ENCODE measurements at regions not wholly inside any gene's neighbourhood (a gene's known extent, or its start where the extent isn't known, plus 50 kb on each side); places are given as distances from the start of the nearest gene placed in this dataset.
A peak's percentile ranks its signal among the peaks of the same experiment; 100 is the strongest.

DNA sequence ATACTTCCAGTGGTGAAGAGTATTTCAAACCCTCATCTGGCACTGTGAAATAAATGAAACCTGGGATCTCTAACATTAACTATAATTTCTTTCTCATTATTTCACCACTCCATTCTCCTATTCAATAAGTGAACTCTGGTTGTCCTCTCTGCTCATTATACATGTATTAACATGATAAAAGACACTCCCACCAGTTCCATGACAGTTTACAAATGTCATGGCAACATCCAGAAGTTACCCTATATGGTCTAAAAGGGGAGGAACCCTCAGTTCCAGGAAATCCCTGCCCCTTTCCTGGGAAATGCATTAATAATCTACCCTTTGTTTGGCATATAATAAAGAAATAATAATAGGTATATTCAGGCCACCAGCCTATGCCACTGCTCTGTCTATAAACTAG is 62.7 kb upstream of the BRINP3 start:
- H3K36me3 Mint-ChIP-seq (ENCODE audit: insufficient read depth, unreplicated experiment): no peaks in the 10 kb centered on the region
- no TSS peak for BruUV-seq (replicated peaks)
- no peaks in the 10 kb centered on the region for H3K4me1 Mint-ChIP-seq (ENCODE audit: low read depth, unreplicated experiment)
- no peak overlapping the region for H3K27ac Mint-ChIP-seq (ENCODE audit: unreplicated experiment)
- TF ChIP-seq, protein P1, sequence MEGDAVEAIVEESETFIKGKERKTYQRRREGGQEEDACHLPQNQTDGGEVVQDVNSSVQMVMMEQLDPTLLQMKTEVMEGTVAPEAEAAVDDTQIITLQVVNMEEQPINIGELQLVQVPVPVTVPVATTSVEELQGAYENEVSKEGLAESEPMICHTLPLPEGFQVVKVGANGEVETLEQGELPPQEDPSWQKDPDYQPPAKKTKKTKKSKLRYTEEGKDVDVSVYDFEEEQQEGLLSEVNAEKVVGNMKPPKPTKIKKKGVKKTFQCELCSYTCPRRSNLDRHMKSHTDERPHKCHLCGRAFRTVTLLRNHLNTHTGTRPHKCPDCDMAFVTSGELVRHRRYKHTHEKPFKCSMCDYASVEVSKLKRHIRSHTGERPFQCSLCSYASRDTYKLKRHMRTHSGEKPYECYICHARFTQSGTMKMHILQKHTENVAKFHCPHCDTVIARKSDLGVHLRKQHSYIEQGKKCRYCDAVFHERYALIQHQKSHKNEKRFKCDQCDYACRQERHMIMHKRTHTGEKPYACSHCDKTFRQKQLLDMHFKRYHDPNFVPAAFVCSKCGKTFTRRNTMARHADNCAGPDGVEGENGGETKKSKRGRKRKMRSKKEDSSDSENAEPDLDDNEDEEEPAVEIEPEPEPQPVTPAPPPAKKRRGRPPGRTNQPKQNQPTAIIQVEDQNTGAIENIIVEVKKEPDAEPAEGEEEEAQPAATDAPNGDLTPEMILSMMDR (IDR thresholded peaks at IDR 0.05; ENCODE audit: unreplicated experiment): no peak
- CTCF ChIA-PET: no interaction called here
- no peak overlapping the region for H3K4me3 Mint-ChIP-seq (ENCODE audit: low read depth, unreplicated experiment)
- DNase-seq: no peak
- H3K27me3 Mint-ChIP-seq (ENCODE audit: unreplicated experiment): no peaks in the 10 kb centered on the region
- no peaks in the 10 kb centered on the region for H3K9me3 Mint-ChIP-seq (ENCODE audit: low read depth, unreplicated experiment)
- intact Hi-C loops (cut with micrococcal nuclease; ENCODE audit: unreplicated experiment): no loop called here

DNA sequence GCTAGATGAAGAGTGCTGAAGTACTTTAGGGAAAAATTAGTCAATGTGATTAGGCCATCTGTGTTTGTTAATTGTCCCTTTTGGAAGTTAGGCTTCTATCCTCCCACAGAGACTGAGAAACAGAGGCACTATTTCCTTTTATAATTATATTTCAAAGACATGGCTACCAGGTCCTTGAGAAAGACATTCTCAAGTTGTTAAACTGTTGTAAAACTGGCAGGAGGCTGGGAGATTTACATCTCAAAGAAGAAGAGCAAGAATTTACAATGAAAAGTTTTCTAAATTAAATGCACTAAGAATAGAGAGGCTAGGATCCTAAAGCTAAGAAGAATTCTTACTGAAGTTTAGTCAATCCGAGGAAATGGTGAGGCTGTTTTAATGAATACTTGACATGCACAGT is 74.0 kb upstream of the BRINP3 start:
- intact Hi-C loops (cut with micrococcal nuclease; ENCODE audit: unreplicated experiment): no loop called here
- CTCF ChIA-PET: no interaction called here
- BruUV-seq (replicated peaks): no TSS peak
- no peaks in the 10 kb centered on the region for H3K36me3 Mint-ChIP-seq (ENCODE audit: insufficient read depth, unreplicated experiment)
- no peaks in the 10 kb centered on the region for H3K27me3 Mint-ChIP-seq (ENCODE audit: unreplicated experiment)
- no peaks in the 10 kb centered on the region for H3K9me3 Mint-ChIP-seq (ENCODE audit: low read depth, unreplicated experiment)
- no peak overlapping the region for H3K4me3 Mint-ChIP-seq (ENCODE audit: low read depth, unreplicated experiment)
- TF ChIP-seq, protein P1 (IDR thresholded peaks at IDR 0.05; ENCODE audit: unreplicated experiment): no peak
- no peak for DNase-seq
- no peaks in the 10 kb centered on the region for H3K4me1 Mint-ChIP-seq (ENCODE audit: low read depth, unreplicated experiment)
- no peak overlapping the region for H3K27ac Mint-ChIP-seq (ENCODE audit: unreplicated experiment)

DNA sequence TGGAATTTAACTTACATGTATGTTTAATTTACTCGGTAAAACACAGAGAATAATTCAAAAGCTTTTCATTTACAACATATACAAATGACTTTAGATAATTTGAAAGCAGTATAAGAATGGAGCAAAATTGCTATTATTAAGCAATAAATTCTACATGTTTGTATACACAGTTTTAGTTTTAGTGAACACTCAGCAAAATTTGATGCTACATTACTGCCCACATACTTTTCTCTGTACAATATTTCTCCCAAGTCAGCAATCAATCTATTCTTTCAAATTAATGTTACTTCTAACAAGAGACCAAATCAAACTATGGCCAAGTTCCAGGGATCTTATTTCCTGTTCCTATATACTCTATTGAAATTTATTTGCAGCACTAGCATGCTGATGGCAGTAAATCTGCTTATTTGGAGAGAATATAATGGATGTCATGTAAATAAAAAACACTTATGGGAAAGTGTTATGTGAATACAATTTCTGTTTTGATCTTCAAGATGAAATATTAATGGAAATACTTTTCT is 82.6 kb upstream of the BRINP3 start:
- TF ChIP-seq, protein P1 (IDR thresholded peaks at IDR 0.05; ENCODE audit: unreplicated experiment): no peak
- H3K27ac Mint-ChIP-seq (ENCODE audit: unreplicated experiment): no peak overlapping the region
- no peaks in the 10 kb centered on the region for H3K36me3 Mint-ChIP-seq (ENCODE audit: insufficient read depth, unreplicated experiment)
- H3K4me1 Mint-ChIP-seq (ENCODE audit: low read depth, unreplicated experiment): peaks cover 6% of the 10 kb centered on the region
- no peaks in the 10 kb centered on the region for H3K27me3 Mint-ChIP-seq (ENCODE audit: unreplicated experiment)
- no peak for DNase-seq
- CTCF ChIA-PET: no interaction called here
- intact Hi-C loops (cut with micrococcal nuclease; ENCODE audit: unreplicated experiment): no loop called here
- BruUV-seq (replicated peaks): no TSS peak
- H3K4me3 Mint-ChIP-seq (ENCODE audit: low read depth, unreplicated experiment): no peak overlapping the region
- H3K9me3 Mint-ChIP-seq (ENCODE audit: low read depth, unreplicated experiment): peaks cover 3% of the 10 kb centered on the region

DNA sequence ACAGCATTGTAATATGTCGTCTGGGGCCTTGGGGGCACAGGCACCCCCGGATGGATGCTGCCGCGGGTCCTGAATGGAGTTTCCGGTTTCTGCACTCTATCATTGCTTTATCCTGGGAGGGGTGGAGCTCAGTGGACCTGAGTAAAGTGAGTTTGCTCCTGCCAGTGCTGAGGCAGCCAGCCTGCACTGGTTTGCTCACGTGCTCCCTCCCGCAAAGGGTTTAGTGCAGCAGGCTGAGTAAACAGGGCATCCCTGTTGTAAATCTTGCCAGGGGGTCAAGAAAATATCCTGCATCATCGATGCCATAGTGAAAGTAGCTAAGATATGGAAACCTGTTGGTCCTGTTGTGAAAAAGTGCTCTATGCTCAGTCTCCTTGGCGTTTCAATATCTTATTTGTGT is 85.6 kb upstream of the BRINP3 start:
- BruUV-seq (replicated peaks): no TSS peak
- H3K4me3 Mint-ChIP-seq (ENCODE audit: low read depth, unreplicated experiment): no peak overlapping the region
- no peak overlapping the region for H3K27ac Mint-ChIP-seq (ENCODE audit: unreplicated experiment)
- H3K4me1 Mint-ChIP-seq (ENCODE audit: low read depth, unreplicated experiment): peaks cover 6% of the 10 kb centered on the region
- peaks cover 3% of the 10 kb centered on the region for H3K9me3 Mint-ChIP-seq (ENCODE audit: low read depth, unreplicated experiment)
- no peaks in the 10 kb centered on the region for H3K27me3 Mint-ChIP-seq (ENCODE audit: unreplicated experiment)
- peak; percentile 5 for DNase-seq
- H3K36me3 Mint-ChIP-seq (ENCODE audit: insufficient read depth, unreplicated experiment): no peaks in the 10 kb centered on the region
- CTCF ChIA-PET: no interaction called here
- TF ChIP-seq, protein P1 (IDR thresholded peaks at IDR 0.05; ENCODE audit: unreplicated experiment): no peak
- intact Hi-C loops (cut with micrococcal nuclease; ENCODE audit: unreplicated experiment): no loop called here

Data from Calu3 (cell line).